GM18498 (cell line): ENCODE measurements at regions not wholly inside any gene's neighbourhood (a gene's known extent, or its start where the extent isn't known, plus 50 kb on each side); places are given as distances from the start of the nearest gene placed in this dataset.
"Not testable (repeated sequence)": the region's sequence is repeated elsewhere in the genome, so short reads cannot be mapped to it uniquely, and the experiment has no call there.

ENCODE experiments used
- ATAC-seq: cut with Tn5 transposase; IDR thresholded peaks from one replicate; pipeline ENCODE4 v1.9.1; 2021; ENCODE audit warnings: mild to moderate bottlenecking, moderate library complexity; ENCODE audit not compliant: unreplicated experiment

DNA sequence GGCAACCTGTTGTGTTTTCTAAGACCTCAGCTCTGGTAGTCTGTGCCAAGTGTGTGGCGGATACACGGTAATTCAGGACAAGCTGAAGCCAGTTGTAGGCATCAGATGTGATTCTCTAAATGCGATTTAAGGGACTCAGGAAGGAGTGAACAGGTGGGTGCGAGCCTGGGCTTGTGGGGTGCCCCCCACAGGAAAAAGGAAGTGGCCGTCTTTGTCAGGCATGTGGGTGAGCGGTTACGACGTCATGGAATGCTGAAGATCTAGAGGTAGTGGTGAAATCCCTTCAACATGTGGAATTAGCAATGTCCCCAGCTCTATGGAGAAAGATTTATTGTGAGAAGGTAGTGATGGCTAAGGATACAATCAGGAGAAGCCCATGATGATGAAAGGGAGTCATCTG, 95.1 kb upstream of the EXOC2 start:
- ATAC-seq, result no peak

DNA sequence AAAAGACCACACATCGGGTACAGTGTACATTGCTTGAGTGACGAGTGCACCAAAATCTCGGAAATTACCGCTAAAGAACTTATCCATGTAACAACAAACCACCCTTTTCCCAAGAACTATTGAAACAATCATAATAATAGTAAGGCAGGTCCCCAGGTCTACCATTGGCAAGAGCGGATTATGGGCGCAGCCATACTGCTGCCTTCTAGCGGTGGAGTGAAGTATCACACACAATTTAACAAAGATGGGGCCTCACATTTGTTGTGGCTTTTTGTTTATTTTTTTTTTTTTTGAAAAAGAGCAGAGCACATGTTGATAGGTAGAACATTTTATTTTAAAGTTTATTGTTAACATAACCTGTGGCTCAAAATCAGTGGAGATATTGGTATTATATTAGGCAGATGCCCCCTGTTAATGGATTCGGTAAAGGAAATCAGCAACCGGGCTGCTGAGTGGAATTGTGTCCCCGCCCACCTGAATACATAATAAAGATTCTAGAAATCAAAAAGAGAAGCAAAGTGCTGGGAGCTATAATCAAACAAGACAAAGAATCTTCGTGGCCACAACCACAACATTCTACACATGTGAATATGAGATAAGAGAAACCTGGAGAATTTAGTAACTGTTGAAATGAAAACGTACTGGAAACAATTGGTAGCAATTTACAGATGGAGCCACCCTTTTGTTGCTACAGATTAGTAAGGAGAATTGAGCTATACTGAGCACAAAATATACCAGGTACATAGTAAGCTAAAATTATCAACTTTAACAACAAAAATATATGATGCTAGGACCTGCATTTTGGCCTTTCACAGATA, 94.2 kb upstream of the EXOC2 start:
- ATAC-seq, result no peak

DNA sequence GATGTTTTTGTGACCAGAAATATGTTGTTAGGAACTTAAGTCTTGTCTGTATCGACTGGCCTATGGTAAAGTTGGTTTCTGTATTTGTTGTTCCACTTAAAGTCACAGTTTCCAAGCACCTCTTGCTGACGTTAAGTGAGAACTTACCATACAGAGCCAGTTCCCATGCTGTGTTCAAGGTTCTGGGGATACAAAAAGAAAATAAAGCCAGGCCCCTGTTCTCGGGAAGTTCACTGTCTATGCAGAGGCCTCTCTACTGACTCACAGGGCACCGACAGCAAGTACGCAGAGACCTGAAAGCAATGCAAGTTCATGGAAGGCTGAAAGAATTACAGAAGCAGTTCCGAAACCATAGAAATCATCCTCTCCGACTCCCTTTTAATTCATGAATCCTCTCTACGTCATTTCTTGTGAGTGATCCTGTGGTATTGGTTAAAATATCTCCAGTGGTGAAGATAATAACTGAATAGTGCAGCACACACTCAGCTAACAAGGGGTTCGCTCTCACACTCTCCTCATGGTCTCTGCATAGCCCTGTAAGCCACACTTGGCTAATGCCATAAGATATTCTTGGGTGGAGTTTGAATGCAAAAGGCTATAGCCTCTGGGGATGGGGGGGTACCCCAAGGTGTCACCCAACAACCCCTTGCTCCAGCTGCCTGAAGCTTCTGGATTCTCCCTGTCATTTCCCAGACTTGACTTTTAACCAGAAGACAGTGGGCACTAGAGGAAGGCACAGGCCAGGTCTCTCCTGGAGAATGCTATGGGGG, 91.2 kb upstream of the EXOC2 start:
- ATAC-seq, result no peak

DNA sequence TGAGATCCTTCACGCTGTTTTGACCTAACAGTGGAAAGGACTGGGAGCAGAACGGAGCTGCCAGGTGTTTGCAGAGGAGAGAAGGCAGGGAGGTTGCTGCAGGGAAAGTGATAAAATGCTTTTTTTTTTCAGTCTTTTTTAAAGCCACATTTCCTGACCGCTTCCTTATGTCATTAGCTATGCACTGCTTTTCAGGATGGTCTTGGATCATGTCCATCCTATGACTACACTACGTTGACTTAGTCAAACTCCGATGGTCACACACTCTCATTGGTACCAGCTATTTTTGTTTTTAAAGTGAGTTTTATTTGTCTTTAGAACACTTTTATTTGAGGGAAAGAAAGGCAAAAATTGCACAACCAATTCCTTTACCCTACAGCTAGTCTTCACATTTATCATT, 89.2 kb upstream of the EXOC2 start:
- no peak for ATAC-seq

DNA sequence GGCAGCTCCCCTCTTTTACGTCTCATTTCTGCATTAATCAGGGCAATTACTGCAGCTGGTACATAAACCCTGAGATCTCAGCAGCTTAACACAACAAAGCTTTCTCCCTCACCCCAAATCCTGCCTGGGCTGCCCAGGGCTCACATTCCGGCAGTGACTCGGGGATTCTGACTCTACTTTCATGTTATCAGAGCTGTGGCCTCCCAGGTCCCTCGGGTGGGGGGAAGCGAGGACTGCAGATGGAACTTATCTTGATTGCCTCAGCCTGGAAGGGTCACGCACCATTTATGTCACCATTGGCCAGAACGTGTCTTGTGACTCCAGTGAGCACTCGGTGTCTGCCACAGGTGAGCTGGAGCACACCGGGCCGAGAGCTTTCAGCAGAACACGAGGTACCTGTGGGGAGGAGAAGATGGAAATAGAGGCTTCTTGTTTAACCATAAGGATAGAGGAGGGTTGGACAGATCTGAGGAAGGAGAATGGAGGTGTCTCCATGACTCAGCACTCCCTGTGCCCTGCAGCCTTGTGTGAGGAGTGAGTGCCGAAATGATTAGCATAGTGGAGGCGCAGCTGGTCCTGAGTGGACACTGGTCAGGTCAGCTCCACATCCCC, 88.5 kb upstream of the EXOC2 start:
- no peak for ATAC-seq

DNA sequence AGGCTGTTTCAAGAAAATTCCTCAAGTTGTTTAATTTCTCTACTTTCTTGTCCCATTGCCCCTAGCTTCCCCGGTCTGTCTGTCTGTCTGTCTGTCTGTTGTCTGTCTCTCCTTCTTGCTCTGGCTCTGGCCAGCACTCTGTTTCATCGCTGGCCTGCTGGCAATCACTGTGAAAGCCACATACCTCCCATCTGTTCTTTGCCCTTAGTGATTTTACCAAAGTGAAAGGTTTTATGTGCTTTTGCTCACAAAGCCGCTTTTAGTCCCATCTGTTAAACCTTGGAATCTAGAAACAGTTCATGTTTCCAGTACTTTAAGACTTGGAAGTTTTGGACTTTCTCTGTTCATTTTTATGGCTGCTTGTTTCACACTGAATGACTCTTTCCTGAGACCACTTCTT, 87.8 kb upstream of the EXOC2 start:
- no peak for ATAC-seq

DNA sequence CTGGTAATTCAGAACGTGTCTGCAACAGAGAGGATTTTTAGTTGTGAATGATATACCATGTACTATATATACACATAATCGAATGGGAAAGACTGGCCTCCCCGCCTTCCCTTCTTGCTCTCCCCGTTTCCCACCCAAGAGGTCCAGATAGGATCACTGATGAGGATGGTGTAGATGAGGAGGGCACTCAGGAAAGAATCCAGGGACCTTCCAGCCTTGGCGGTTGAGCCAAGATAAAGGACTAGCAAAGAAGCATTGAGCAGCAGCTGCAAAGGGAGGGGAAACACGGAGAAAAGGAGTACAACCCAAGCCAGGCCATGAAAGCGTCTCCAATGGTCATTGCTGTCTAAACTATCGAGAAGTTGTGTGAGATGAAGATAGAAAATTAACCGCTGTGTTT, 84.0 kb upstream of the EXOC2 start:
- ATAC-seq, result no peak

DNA sequence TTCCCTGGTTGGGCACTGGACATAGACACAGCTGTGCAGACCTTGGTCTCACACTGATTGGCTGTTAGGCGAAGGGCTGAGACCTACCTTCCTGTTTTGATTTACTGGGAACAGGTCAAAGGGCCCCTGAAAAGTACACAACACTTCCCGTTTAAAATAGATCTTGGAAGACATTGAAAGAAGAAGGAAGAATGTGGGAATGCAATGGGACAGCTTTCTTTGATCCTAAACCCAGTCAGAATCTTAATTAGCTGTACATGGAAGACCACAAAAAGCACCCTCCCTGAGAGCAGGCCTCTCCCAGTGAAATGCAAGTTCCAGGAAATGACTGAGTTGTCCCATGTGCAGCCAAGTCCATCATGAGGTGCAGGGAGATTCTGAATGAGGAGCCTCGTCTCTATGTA, 83.6 kb upstream of the EXOC2 start:
- no peak for ATAC-seq

DNA sequence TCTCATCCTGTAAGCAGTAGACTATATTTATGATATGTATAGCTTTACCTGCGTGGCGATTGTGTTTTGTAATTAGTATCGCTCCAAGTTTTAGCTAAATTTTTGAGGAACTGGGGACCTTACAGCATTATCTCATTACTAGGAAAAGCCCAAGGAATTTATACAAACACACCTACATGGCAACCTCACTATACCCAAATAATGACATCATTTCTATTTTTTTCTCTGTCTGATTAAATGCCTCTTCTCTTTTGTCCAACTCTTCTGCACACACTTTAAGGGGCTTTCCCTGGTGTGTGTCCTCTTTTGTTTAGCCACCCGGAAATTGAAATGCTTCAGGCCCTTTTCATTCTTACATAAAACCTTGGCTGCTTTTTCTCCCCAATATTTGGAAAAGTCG, 82.9 kb upstream of the EXOC2 start:
- ATAC-seq, result no peak

DNA sequence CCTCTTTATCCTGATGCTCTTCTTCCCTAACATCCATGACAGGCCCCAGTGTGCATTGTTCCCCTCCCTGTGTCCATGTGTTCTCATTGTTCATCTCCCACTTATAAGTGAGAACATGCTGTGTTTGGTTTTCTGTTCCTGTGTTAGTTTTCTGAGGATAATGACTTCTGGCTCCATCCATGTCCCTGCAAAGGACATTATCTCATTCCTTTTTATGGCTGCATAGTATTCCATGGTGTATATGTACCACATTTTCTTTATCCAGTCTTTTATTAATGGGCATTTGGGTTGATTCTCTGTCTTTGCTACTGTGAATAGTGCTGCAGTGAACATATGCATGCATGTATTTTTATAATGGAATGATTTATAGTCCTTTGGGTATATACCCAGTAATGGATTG, 78.7 kb upstream of the EXOC2 start:
- not testable (repeated sequence) for ATAC-seq

DNA sequence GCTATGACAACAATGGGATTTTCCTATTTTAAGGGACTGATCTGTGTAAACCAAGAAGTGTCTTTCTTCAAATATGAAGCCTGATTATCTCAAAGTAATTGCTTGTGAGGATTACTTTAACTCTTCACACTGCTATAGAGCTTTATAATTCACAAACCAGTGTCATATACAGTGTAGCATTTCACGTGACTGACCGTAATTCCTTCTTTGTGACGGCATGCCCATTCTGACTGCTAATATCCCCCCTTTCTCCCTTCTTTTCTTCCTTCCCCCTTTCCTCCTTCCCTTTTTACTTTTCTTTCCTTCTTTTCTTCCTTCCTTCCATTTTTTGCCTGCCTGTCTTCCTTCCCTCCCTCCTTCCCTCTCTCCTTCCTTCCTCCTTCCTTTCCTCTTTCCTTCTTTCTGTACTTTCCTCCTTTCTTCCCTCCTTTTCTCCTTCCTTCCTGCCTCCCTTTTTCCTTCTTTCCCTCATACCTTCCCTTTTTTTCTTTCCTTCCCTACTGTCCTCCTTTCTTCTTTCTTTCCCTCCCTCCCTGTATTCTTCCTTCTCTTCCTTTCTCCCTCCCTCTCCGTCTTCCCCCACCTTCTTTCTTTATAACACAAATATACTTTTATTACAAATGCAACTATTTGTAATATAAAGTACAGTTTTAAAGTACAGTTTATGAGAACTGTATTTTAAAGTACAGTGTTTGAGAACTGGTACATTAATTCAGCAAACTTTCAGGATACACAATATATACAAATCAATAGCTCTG, 75.0 kb upstream of the EXOC2 start:
- ATAC-seq, result no peak

DNA sequence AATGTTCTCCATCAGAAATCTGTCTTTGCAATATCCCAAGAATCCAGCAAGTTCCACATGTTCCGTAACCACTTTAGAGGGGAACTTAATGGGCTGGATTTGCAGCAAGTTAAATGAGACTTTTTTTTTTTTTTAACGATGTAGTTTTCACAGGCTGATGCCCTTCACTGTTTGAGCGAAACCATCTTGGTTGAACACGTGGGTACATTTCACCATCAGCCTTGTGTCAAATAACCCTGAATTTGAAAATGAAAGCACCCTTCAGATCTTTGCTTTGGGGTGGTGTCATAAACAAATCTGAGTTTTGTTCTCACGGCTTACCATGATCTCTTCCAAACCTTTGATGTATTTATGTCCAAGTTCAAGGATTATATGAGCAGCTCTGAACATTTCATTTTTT, 73.7 kb upstream of the EXOC2 start:
- no peak for ATAC-seq

DNA sequence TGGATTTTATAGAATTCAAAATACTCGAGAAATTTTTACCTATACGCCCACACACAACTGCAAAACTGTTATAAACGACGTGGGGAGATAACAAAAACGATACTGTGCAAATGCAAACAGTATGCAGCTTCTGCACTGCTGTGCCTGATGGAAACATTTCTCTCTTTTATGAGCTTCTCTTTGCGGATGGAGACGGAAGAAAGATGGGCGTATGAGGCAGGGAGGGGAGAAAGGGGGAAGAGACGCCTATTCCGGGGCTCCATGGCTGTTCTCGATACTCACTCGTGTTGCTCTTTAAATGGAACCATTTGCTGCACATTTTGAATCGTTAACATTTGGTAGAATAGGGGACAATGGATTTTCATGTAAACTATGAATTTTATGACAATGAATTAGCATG, 69.1 kb upstream of the EXOC2 start:
- ATAC-seq, result no peak

DNA sequence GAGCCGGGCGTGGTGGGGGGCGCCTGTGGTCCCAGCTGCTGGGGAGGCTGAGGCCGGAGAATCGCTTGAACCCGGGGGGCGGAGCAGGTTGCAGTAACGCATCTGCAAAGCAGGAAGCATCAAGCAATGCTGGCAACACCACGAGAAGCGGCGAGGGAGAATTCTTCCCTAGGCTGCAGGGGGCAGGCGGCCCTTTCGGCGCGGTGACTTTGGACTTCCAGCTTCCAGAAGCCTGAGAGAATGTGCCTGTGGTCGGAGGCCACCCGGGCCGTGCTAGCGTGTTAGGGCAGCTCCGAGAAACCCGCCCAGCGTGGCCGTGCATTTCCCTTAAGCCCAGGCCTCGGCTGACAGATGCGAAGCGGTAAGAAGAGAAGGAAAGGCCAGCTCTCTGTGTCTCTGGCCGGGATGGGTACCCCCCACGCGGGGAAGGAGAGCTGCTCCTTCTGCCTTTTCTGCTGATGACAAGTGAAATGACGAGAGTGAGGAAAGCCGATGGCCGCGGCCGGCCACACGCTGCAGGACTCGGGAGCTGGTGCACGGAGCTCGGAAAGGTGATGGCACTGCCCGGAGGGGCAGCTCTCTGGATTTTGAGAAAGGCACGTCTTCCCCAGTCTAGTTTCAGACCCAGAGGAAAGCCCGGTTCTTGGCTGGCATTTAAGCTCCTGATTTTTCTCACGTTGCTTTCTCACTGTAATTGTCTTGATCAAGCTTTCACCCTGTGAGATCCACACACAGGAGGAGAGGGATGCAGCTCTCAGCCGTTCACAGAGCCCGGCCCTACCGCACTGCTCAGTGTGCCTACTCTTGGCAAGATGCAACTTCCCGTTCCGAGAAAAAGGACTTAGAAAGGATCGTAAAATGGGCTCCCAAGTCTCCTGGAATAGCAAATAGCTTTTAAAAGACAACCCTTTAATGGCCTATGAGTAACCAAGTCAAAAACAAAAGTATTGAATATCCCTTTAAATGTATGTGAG, 68.3 kb upstream of the EXOC2 start:
- no peak for ATAC-seq

DNA sequence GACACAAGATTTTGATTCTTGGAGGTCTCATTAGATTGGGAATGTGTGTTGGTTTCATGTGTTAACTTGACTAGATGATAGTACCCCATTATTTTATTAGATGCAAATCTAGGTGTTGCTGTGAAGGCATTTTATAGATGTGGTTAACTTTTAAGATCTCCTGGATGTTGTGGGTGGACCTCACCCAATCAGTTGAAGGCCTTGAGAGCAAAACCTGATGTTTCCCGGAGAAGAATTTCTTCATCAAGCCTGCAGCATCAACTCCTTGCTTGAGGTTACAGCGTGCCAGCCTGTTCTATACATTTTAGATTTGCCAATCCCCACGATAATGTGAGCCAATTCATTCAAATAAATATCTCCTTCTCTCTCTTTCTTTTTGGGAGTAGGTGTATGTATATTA, 66.8 kb upstream of the EXOC2 start:
- ATAC-seq, result no peak

DNA sequence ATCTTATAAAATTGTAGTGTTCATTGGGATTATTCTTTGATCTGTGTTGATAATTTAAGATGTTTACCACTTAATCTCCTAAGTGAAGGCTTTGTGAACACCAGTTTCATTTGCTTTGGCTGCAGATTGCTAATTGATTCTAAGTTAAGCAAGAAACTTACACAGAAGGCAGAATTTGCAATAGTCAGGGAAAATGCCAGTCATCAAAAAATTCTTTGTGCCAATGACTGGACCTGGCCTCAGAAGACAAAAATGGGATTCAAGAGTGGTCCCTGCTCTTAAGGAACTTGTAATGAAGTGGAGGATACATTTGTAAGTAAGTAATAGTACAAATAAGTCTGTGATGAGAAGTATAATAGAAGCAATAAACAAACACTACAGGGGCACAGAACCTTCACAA, 63.3 kb upstream of the EXOC2 start:
- no peak for ATAC-seq

DNA sequence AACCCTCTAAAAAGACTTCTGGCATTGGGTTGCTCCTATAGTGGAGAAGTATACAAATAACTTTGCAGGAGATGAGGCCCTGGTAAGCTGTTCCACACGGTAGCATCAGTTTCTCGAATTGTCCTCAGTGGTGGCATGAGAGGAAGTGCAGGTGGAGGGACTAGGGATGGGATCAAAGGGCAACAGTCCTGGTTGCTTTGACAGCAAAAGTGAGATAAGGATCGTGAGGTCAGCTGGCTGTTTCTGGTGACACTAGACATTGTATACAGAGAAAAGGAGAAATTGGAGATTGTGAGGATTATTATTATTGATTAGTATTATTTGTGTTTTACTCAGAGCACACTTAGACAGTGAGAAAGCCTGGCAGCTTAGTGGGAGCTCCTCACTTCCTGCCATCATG, 61.3 kb upstream of the EXOC2 start:
- ATAC-seq, result no peak

DNA sequence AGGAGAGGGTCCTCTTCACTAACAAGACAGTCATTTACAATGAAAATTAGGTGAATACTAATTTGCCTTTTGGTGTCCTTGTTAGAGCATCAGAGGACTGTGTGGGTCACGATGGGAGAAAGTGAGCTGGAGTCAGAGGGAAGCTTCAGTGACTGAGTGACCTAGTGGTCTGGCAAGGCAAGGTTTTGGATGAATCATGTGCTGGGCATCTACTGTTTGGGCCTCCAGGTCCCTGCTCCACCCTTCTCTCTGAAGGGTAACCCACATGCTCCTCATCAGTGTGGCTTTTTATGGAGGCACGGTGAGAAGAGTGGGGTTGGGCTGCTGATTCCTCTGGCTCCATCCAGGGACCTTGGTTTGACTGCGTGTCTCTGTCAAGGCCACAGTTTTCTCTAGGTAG, 60.5 kb upstream of the EXOC2 start:
- ATAC-seq, result no peak

DNA sequence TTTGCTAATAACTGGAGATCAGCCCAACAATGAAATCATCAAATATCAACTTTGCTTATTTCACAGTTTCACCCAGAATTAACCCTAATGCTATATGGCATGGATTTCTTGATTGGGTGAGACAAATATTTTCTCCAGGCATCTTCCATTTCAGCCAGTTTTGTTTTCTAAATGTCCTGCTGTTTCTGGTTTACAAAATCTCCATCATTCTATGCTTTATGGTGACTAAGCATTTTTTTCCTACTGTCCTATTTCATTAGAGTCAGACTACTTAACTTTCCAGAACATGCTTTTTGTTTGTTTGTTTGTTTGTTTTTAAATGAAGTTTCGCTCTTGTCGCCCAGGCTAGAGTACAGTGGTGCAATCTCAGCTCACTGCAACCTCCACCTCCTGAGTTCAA, 59.5 kb upstream of the EXOC2 start:
- no peak for ATAC-seq

DNA sequence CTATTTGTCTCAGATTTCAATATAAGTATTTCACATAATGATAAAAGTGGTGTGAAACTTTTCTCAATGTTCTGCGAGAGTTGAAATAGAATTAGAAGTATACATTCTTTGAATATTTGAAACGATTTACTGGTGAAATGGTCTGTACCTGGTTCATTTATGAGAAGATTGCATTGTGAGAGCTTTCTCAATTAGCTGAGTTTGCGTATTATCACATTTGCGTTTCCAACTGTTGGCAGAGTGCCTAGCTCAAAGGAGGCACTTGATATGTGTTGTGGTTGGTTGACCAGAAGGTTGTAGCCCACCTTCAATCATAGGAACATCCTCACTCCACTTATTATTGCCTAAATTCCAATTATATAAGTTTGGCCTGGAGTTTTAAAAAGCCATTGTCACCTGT, 58.8 kb upstream of the EXOC2 start:
- ATAC-seq, result no peak
